MM.1S (cell line): ENCODE measurements at regions not wholly inside any gene's neighbourhood (a gene's known extent, or its start where the extent isn't known, plus 50 kb on each side); places are given as distances from the start of the nearest gene placed in this dataset.

Source experiments
- DNase-seq: peaks from one replicate; pipeline ENCODE4 v3.0.0-alpha.2; 2015
- H2AFZ ChIP-seq: fragments of 300-600 bp; sonication (generic); 2 replicates; pipeline ENCODE4 v1.6.0; 2016; ENCODE audit warnings: antibody characterized with exemption, low read length
- H3F3A ChIP-seq: fragments of 300-600 bp; sonication (generic); 2 replicates; pipeline ENCODE4 v1.6.1; 2016; ENCODE audit warnings: mild to moderate bottlenecking, antibody characterized with exemption, low read length, moderate library complexity, mixed read lengths; ENCODE audit not compliant: insufficient read depth
- H3K27ac ChIP-seq: fragments of 300-600 bp; sonication (generic); 2 replicates; pipeline ENCODE4 v1.5.1; 2016; ENCODE audit warnings: mild to moderate bottlenecking, low read length
- H3K27me3 ChIP-seq: fragments of 300-600 bp; sonication (generic); replicated peaks from 2 replicates; pipeline ENCODE4 v1.6.0; 2016; ENCODE audit warnings: low read length; ENCODE audit not compliant: insufficient read depth
- H3K36me3 ChIP-seq: fragments of 300-600 bp; sonication (generic); replicated peaks from 2 replicates; pipeline ENCODE4 v1.6.1; 2016; ENCODE audit warnings: mild to moderate bottlenecking, low read length, mixed read lengths; ENCODE audit not compliant: insufficient read depth
- H3K4me1 ChIP-seq: fragments of 300-600 bp; sonication (generic); 2 replicates; pipeline ENCODE4 v1.6.1; 2016; ENCODE audit warnings: low read length, mixed read lengths
- H3K4me2 ChIP-seq: fragments of 300-600 bp; sonication (generic); 2 replicates; pipeline ENCODE4 v1.6.0; 2016; ENCODE audit warnings: low read depth, low read length
- H3K4me3 ChIP-seq: fragments of 300-600 bp; sonication (generic); 2 replicates; pipeline ENCODE4 v1.5.1; 2016; ENCODE audit warnings: low read length, mixed read lengths
- H3K79me2 ChIP-seq: fragments of 300-600 bp; sonication (generic); 2 replicates; pipeline ENCODE4 v1.6.1; 2016; ENCODE audit warnings: mixed run types, low read length, mixed read lengths
- H3K9ac ChIP-seq: fragments of 300-600 bp; sonication (generic); 2 replicates; pipeline ENCODE4 v1.6.1; 2016; ENCODE audit warnings: low read length, mixed read lengths
- H3K9me2 ChIP-seq: fragments of 300-600 bp; sonication (generic); replicated peaks from 2 replicates; pipeline ENCODE4 v1.6.1; 2016; ENCODE audit warnings: mild to moderate bottlenecking, low read length, mixed read lengths; ENCODE audit not compliant: insufficient read depth
- H3K9me3 ChIP-seq: fragments of 300-600 bp; sonication (generic); replicated peaks from 2 replicates; pipeline ENCODE4 v1.6.1; 2016; ENCODE audit warnings: mild to moderate bottlenecking, low read length, mixed read lengths; ENCODE audit not compliant: insufficient read depth
- H4K20me1 ChIP-seq: fragments of 300-600 bp; sonication (generic); 2 replicates; pipeline ENCODE4 v1.6.1; 2016; ENCODE audit warnings: mild to moderate bottlenecking, low read length, moderate library complexity, mixed read lengths; ENCODE audit not compliant: insufficient read depth
- EZH2 ChIP-seq: fragments of 300-600 bp; sonication (generic); optimal IDR thresholded peaks from 2 replicates; pipeline ENCODE3; 2017; ENCODE audit warnings: low read depth, mild to moderate bottlenecking, antibody characterized with exemption, low read length, mixed read lengths
- EZH2phosphoT487 ChIP-seq: fragments of 300-600 bp; sonication (generic); IDR thresholded peaks from 2 replicates; pipeline ENCODE4 v1.6.1; 2018; ENCODE audit warnings: antibody characterized with exemption, low read length
- TF ChIP-seq, protein P1 (sequence below): fragments of 300-600 bp; sonication (generic); IDR thresholded peaks from 2 replicates; pipeline ENCODE4 v1.5.1; 2016; ENCODE audit warnings: antibody characterized with exemption, low read length, mixed read lengths

DNA sequence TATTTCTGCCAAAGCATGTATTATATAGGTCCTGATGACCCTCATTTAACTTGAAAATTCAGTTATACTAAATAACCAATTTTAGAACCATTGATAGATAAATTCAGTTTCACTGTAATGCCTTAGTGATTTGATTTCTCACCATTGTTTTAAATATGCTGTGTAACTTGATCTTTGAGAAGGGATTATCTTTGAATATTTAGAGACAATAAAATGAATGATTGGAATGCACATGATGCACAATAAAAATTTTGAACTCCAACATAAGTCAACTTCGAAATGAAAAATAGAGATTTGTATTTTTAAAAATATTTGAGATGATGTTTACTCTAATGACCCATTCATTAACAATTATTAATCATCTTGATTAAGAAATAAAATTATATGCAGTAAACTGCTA, 654.5 kb downstream of the OLFM4 start:
- Histone ChIP-seq H3K4me2 (no peak overlapping the region), H3K27me3 (no peaks in the 10 kb centered on the region), H3K27ac (no peak overlapping the region), H3F3A (no peaks in the 10 kb centered on the region), H3K9me3 (no peaks in the 10 kb centered on the region), H3K4me3 (no peak overlapping the region), H3K79me2 (no peaks in the 10 kb centered on the region), H4K20me1 (no peaks in the 10 kb centered on the region), H2AFZ (no peak overlapping the region), H3K9ac (no peak overlapping the region), H3K36me3 (no peaks in the 10 kb centered on the region), H3K9me2 (no peaks in the 10 kb centered on the region), H3K4me1 (no peaks in the 10 kb centered on the region)
- no peak for DNase-seq
- TF ChIP-seq, protein P1, sequence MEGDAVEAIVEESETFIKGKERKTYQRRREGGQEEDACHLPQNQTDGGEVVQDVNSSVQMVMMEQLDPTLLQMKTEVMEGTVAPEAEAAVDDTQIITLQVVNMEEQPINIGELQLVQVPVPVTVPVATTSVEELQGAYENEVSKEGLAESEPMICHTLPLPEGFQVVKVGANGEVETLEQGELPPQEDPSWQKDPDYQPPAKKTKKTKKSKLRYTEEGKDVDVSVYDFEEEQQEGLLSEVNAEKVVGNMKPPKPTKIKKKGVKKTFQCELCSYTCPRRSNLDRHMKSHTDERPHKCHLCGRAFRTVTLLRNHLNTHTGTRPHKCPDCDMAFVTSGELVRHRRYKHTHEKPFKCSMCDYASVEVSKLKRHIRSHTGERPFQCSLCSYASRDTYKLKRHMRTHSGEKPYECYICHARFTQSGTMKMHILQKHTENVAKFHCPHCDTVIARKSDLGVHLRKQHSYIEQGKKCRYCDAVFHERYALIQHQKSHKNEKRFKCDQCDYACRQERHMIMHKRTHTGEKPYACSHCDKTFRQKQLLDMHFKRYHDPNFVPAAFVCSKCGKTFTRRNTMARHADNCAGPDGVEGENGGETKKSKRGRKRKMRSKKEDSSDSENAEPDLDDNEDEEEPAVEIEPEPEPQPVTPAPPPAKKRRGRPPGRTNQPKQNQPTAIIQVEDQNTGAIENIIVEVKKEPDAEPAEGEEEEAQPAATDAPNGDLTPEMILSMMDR, result no peak

DNA sequence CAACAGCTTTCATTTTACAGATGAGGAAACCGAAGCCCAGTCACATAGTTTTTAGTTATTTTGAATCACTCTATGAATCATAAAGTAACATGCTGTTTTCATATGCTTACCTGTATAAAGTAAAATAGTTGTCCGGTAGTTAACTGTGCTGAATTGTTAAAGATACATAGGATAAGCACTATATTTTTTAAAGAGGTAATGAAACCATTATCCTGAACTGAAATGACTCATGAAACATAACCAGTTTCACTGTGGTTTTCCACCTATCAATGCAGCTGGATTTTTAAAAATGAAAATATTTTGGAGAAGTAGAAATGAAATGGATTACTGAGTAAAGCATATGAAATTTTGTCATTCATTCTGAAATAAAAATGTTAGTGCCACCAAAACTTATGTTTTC, 655.0 kb downstream of the OLFM4 start:
- Histone ChIP-seq H3K9ac (no peak overlapping the region), H3K4me3 (no peak overlapping the region), H3K36me3 (no peaks in the 10 kb centered on the region), H4K20me1 (no peaks in the 10 kb centered on the region), H3K27ac (no peak overlapping the region), H3K79me2 (no peaks in the 10 kb centered on the region), H3F3A (no peaks in the 10 kb centered on the region), H3K4me2 (no peak overlapping the region), H3K27me3 (no peaks in the 10 kb centered on the region), H3K9me3 (no peaks in the 10 kb centered on the region), H2AFZ (no peak overlapping the region), H3K9me2 (no peaks in the 10 kb centered on the region), H3K4me1 (no peaks in the 10 kb centered on the region)
- TF ChIP-seq EZH2 (no peak), EZH2phosphoT487 (no peak)
- TF ChIP-seq, protein P1, result no peak
- no peak for DNase-seq

DNA sequence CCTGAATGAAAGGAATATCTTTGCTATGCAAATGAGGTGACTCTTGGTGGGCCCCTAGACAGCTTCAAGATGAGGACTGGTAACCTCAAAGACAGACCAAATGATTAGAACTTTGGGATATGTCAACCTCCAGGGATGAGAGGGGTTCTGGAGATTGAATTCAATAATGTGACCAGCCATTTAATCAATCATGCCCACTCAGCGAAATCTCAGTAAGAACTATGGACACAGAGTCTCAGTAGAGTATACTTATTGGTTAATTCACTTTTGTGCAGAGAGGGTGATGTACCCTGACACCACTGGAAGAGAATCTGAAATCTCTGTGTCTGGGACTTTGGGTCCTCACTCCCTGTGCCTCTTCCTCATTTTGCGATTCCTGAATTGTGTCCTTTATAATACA, 662.8 kb downstream of the OLFM4 start:
- Histone ChIP-seq H3K4me3 (no peak overlapping the region), H3K27ac (no peak overlapping the region), H3K4me2 (no peak overlapping the region), H3K9me3 (no peaks in the 10 kb centered on the region), H3K4me1 (no peaks in the 10 kb centered on the region), H3K36me3 (no peaks in the 10 kb centered on the region), H3F3A (no peaks in the 10 kb centered on the region), H4K20me1 (no peaks in the 10 kb centered on the region), H2AFZ (no peak overlapping the region), H3K9me2 (no peaks in the 10 kb centered on the region), H3K79me2 (no peaks in the 10 kb centered on the region), H3K27me3 (no peaks in the 10 kb centered on the region), H3K9ac (no peak overlapping the region)
- DNase-seq, result no peak
- TF ChIP-seq, protein P1, result no peak
- TF ChIP-seq EZH2 (no peak), EZH2phosphoT487 (no peak)
